Upper lobe of left lung (tissue), 4 donors: ENCODE measurements at regions not wholly inside any gene's neighbourhood (a gene's known extent, or its start where the extent isn't known, plus 50 kb on each side); places are given as distances from the start of the nearest gene placed in this dataset.

Source experiments
- CTCF ChIP-seq, 6 experiments: fragments of 450-650 bp in 4 of 6; fragments of 200-600 bp in 2 of 6; sonication (generic) in 2 of 6; IDR thresholded peaks; one replicate each; pipeline ENCODE4 v1.5.1; 2016 to 2019; ENCODE audit warnings: antibody characterized with exemption in 6 of 6
- POLR2A ChIP-seq, 4 donors: fragments of 450-650 bp; IDR thresholded peaks; one replicate each; pipeline ENCODE4 v1.5.1; 2016 to 2017; ENCODE audit warnings: antibody characterized with exemption in 4 of 4, mild to moderate bottlenecking in 2 of 4
- POLR2AphosphoS5 ChIP-seq, 2 donors: sonication (generic); formaldehyde crosslinking; IDR thresholded peaks; one replicate each; pipeline ENCODE4 v1.5.1; 2017; ENCODE audit warnings: antibody characterized with exemption in 2 of 2

- TF ChIP-seq CTCF (IDR thresholded peaks at IDR 0.05) (no peak), POLR2A (IDR thresholded peaks at IDR 0.05) (no peak), POLR2AphosphoS5 (IDR thresholded peaks at IDR 0.05) (no peak)
Measured at GRCh38 chr15:85999658-86000057, 80.0 kb upstream of the AGBL1 start.
